GM19455 (cell line): ENCODE measurements at regions not wholly inside any gene's neighbourhood (a gene's known extent, or its start where the extent isn't known, plus 50 kb on each side); places are given as distances from the start of the nearest gene placed in this dataset.

Experiments
- ATAC-seq: cut with Tn5 transposase; IDR thresholded peaks from one replicate; pipeline ENCODE4 v1.9.1; 2021; ENCODE audit not compliant: unreplicated experiment

DNA sequence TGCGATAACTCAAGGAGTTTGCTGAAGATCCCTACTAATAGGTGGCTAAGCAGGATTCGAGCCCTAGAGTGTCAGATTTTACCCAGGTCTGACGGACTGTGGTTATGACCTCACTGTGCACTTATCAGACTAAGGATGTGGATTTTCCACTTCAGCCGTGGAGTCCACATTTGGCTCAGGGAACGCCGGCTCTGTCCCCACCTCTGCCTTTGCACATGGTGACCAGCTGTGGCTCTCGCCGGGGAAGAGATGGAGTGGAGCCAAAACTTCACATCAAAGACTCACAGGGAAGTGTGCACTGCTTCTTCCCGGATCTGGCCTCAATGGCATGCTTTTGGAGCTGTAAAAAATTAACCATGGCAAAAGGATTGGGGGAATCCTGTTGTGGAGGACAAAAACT is 249.3 kb upstream of the APCDD1 start:
- ATAC-seq = no peak

DNA sequence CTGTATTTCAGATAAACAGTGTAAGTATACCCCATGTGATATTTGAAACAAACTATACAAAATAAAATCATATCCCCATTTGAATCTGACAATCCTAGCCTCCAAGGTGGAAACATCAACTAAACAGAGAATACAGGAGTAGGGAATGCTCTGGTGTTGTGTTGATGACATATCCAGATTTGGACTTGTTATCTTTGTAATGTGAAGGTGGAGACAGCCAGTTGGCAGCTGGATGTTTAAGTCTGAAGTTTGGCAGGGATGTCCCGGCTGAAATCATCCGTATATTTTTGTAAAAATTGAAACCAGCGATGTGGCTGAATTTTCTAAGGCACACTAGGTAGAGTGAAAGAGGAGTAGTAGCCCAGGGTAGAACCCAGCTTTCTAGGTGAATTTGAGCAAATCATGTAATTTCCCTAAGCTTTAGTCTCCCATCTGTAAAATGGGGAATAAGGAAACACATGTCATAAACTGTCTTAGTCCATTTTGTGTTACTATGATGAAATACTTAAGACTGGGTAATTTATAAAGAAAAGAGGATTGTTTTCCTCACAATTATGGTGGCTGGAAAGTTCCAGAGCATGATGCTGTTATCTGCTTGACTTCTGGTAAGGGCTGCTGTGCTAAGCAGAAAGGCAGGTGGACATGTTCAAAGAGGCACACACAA is 246.6 kb upstream of the APCDD1 start:
- ATAC-seq = no peak

DNA sequence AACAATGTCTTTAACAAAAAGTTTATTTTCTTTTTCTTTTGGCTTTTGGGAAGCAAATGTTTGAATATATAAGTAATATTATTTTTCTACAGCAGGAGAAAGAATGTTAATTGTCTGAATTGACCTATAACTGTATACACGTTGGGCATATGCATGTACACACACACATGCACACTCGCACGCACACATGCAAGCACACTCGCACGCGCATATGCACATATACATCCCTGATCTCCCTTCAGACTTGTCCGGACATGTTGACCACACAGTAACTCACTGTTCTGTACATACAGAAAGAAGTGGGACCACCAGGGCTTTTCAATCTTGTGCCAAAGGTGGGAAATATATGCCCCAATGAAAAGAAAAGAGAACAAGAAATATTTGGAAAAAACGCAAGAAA is 245.1 kb upstream of the APCDD1 start:
- ATAC-seq = no peak

- ATAC-seq = no peak
Measured at GRCh38 chr18:10210057-10210633, 244.3 kb upstream of the APCDD1 start.

GRCh38 chr18:10213526-10213925 is 240.9 kb upstream of the APCDD1 start:
- peak; percentile 61 for ATAC-seq

- ATAC-seq = no peak
Measured at GRCh38 chr18:10215446-10215845, 239.0 kb upstream of the APCDD1 start.

- no peak for ATAC-seq
Measured at GRCh38 chr18:10216791-10217190, 237.6 kb upstream of the APCDD1 start.

- ATAC-seq = no peak
Measured at GRCh38 chr18:10217211-10217610, 237.2 kb upstream of the APCDD1 start.

DNA sequence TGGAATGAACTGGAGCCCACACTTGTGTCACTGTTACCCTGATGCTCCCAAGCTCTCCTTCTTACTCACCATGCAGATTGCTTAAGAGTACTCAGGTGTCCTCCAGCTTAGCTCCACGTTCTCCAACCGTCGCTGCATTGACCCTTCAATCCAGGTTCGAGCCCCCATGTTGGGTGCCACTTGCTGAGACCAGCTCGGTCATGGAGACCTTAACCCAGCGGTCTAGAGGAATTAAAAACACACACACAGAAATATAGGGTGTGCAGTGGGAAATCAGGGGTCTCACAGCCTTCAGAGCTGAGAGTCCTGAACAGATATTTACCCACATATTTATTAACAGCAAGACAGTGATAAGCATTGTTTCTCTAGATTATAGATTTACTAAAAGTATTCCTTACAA is 229.1 kb upstream of the APCDD1 start:
- ATAC-seq = no peak

- ATAC-seq = no peak
Measured at GRCh38 chr18:10226971-10227370, 227.5 kb upstream of the APCDD1 start.

- no peak for ATAC-seq
Measured at GRCh38 chr18:10228326-10228725, 226.1 kb upstream of the APCDD1 start.

DNA sequence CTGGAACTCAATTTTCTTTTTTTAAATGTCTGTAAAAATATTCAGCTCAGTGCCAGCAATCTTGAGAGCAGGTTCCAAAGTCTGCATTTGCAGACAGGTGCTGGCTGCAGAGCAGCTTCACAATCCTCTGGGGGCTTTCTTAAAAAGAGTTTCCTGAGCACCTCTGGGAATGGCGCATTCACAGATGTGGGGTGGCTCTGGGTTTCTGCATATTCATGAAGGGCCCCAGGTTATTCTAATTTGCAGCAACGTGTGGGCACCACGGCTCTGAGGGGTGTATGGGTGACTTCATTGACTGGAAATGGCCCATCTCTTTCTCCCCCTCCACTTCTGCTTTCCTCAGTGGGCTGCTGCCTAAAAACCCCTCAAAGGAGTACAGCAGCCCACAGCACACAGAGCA is 225.0 kb upstream of the APCDD1 start:
- no peak for ATAC-seq

DNA sequence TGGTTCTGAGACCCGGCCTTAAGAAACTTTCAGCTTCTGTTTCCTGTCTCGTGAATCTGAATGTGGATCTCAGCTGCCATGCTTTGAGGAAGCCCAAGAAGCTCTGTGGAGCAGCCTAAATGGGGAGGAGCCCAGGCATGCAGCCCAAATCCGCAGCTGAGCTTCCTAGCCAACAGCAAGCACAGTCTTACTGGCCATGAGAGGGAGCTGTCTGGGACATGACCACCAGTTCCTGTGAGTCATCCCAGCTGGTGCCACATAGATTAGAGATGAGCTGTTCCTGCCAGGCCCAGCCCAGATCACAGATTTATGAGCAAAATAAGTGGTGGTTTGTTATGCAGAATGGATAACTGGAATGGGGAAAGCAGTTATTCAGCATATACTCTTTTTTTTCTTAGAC is 224.4 kb upstream of the APCDD1 start:
- ATAC-seq = no peak

DNA sequence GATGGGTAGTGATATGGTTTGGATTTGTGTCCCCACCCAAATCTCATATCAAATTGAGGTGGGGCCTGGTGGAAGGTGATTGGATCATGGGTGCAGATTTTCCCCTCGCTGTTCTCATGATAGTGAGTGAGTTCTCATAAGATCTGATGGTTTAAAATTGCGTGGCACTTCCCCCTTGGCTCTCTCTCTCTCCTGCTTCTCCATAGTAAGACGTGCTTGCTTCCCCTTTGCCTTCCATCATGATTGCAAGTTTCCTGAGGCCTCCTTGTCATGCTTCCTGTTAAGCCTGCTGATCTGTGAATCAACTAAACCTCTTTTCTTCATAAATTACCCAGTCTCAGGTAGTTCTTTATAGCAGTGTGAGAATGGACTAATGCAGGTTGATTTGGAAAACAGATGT is 223.2 kb upstream of the APCDD1 start:
- ATAC-seq = no peak

- no peak for ATAC-seq
Measured at GRCh38 chr18:10232062-10232461, 222.4 kb upstream of the APCDD1 start.

GRCh38 chr18:10233082-10233875 is 221.2 kb upstream of the APCDD1 start:
- ATAC-seq = no peak

- ATAC-seq = no peak
Measured at GRCh38 chr18:10234281-10234680, 220.2 kb upstream of the APCDD1 start.

- no peak for ATAC-seq
Measured at GRCh38 chr18:10234912-10235660, 219.3 kb upstream of the APCDD1 start.

DNA sequence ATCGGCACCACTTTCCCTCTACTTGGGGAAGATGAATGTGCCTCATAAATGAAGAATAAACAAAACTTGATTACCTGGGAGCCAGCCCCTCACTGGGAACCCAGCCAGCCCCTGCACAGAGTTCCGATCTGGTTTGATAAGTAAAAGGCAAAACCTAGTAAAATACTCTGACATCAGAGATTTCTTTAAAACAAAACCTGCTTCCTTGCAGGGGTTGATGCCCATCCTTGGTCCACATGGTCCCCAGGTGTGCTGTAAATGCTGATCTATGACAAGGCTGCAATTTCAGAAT is 218.8 kb upstream of the APCDD1 start:
- no peak for ATAC-seq

- ATAC-seq = no peak
Measured at GRCh38 chr18:10239103-10239502, 215.3 kb upstream of the APCDD1 start.

GRCh38 chr18:10239991-10240634 is 214.3 kb upstream of the APCDD1 start:
- ATAC-seq = no peak
